ENCODE measurements at regions not wholly inside any gene's neighbourhood (a gene's known extent, or its start where the extent isn't known, plus 50 kb on each side); places are given as distances from the start of the nearest gene placed in this dataset.
"Not testable (repeated sequence)": the region's sequence is repeated elsewhere in the genome, so short reads cannot be mapped to it uniquely, and the experiment has no call there.

DNA sequence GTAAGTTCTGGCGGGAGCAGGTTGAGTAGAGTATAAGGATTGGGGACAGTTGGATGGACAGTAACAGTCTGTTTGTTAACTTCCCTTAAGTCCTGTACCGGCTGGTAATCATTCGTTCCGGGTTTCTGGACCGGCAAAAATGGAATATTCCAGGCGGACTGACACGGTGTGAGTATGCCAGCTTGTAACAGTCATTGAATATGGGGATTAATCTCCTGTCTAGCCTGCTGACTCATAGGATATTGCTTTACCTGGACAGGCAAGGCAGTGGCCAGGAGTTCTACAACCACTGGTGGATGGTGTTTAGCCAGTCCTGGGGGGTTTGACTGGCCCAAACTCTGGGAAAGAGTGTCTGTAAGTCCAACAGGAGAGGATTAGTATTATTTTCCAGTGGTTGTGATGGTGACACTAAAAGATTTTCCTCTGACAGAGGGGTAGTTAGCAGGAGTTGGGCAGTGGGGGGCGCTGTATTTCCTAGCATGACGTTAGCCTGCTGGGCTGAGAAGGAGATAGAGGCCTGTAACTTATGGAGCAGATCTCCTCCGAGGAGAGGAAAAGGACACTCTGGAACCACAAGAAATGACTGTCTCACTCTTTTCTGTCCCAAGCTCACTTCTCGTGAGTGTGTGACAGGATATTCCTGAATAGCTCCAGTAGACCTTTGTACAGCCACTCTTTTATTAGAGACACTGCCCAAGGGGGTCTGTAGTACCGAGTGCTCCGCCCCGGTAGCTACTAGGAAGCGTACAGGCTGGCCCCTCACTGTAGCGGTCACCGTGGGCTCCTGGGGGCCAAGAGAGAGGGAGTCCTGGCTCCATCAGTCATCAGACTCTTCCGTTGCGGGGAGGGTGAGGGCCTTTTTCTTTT lies 152.2 kb downstream of the TRIM27 start:
- DNase-seq: no peak

DNA sequence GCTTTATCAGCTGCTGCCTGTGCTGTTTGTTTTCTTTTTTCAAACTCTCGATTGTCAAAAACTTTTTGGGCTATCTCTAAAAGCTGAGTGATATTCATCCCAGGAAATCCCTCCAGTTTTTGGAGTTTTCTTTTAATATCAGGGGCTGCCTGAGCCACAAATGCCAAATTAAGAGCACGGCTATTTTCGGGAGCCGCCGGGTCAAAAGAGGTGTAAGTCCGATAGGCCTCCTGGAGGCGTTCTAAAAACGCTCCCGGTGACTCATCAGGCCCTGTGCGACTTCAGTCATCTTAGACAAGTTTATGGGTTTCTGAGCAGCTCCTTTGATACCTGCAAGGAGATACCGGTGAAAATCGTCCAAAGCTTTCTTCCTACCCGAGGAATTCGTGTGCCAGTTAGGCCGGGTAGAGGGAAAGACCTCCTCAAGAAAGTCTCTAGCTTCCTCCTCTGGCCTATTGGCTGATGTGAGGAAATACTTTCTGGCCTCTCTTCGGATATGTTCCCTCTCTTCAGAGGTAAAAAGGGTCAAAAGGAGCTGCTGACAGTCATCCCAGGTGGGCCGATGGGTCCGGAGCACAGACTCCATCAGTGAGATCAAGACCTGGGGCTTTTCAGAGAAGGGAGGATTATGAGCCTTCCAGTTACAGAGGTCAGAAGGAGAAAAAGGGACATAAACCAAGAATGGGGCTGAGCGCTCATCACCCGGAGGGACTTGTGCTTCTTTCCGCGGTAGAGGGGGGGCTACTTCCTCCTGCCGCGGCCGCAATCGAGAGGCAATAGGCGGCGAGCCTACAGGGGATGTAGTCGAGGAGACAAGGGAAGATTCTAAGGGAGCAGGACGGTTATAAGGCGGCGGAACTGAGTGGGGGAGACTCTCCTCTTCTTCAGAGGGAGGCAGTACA lies 151.1 kb downstream of the TRIM27 start:
- no peak for DNase-seq

DNA sequence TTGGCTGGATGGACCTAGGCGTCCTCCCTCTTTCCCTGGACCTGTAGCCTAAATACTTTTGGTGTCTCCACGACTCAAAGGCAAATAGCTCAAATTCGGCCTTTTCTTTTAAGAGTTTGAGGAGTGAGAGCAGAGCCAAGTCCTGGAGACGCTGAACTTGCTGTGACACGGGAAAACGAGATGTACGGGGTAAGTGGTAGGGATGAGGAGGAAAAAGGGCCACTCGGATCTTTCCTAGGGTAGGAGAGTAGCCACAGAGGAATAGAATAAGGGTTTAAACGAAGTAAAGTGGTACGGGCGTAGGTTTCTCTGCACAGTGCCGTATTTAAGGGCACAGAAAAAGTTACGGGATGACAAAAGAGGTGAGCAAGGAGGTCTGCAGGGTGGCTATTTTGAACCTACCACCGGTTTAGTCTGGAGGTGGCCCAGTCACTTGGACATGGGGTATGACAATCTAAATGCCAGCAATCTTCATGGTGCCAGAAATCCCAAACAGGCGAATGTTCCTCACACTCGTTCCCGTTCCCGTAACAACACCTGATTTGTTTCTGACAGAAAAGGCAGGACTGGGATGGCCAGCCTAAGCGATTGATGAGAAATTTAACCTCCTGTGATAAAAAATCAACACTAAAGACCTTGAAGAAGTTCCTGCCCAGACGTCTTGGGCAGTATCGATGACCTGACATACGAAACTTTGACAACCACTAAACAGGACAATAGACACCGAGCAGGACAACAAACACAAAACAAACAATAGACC lies 149.3 kb downstream of the TRIM27 start:
- no peak for DNase-seq

DNA sequence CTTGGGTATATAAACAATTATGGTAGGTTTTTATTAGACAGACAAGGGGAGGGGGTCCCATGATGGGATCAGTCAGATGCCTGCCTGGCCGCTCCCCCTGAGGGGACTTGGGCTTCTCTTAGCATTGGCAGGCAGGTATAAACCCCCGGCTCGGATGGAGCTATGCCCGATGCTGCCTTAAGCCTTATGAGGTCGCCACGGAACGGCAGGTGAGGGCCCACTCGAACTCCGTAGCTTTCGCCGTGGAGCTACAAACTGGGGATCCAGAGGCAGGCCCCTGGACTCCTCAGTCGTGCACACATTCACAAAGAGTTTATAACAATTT lies 148.8 kb downstream of the TRIM27 start:
- no peak for DNase-seq

DNA sequence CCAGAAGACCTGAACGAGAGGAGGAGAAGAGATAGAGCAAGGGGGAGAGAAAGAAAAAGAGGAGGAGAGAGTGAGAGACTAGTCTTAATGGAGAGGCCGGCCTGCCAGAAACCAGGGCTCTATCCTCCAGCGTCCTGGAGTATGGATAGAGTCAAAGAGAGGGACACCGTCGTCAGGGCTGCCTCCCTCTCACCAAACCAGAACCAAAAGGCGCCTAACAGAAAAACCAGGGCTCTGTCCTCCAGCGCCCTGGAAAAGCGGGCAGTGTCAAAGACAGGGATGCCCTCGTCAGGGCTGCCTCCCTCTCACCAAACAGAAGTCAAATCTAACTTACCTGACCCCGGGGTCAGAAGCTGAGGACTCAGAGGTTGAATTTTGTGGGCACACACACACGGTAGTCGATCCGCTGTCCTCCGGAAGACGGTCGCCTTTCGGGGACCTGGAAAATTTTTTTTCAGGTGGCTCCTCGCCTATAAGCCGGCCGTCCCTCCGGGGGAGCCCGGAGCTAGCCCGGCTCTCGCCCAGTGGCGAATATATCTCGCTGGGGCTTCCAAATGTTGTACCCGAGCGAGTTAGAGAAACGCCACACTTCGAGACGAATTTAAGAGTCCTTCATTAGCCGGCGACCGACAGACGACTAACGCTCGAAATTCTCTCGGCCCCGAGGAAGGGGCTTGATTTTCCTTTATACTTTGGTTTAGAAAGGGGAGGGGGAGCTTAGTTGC lies 148.2 kb downstream of the TRIM27 start:
- no peak for DNase-seq

DNA sequence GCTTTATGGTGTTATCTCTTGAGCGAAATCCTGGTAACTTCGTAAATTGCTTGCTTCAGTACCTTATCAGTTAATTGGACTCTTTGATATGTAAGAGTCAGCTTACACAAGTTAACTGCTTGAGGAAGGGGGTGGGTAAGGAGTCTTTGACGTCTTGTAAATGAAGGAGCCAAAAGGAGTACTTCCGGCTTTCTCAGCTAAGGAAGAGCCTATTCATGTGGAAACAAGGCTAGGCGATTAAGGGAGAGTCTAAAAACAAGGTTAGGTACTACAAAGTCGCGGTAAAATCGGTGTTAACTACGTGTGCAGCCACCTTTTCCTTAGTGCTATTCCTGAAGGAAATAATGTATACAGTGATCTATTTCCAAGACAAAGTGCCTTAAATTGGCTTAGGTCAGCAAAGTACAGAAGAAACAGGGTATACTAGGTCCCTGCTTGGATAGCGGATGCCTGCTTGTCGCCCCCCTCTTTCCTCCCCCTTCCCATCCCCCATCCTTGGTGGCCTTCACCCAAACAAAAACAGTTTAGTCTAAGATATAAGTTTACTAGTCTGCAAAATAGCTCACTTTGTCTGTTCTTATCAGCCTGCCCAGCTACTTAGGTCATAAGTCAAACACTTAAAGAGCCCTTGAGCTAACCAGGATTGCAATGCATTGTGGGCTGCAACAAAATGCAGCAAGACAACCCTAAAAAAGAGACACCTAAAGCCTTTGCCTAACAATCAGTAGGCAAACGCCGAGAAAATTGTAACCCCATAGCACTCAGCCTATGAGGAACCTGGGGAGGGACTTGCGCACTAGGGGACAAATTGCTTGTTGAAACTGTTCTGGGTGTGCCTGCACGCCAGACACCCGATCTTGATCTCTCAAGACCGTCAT lies 147.3 kb downstream of the TRIM27 start:
- DNase-seq: no peak

DNA sequence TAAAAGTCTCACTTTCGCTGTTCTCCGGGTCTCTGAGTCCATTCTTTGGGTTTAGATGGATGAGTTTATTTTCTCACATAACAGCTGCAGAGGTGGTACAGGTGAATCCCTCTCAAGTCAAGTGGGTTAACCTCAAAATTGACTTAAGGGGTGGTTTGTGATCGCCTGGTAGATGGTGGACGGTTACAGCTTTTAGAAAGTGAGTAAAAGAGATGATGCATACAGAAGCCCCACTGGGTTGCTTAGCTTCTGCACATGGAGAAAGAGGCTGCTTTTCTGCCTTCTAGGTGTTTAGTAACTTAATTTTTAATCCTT lies 146.7 kb downstream of the TRIM27 start:
- no peak for DNase-seq

DNA sequence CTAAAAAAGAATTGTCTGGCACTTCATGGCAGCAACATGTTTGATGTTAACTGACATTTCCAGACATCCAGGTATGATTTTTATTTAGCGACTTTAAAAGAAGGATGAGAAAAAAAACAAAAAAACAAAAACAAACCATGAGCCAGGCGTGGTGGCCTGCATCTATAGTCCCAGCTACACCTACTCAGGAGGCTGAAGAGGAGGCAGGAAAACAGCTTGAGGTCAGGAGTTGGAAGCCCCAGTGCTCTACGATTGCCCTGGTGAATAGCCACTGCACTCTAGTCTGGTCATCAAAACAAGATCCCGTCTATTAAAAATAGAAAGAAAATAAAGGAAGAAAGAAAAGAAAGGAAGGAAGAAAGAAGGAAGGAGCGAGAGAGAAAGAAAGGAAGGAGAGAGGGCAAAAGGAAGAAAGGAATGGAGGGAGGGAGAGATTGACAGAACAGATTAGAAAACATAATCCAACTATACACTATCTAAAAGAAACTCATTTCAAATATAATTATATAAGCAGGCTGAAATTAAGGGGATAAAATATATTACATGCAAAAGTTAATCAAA lies 141.6 kb downstream of the TRIM27 start:
- DNase-seq: no peak

DNA sequence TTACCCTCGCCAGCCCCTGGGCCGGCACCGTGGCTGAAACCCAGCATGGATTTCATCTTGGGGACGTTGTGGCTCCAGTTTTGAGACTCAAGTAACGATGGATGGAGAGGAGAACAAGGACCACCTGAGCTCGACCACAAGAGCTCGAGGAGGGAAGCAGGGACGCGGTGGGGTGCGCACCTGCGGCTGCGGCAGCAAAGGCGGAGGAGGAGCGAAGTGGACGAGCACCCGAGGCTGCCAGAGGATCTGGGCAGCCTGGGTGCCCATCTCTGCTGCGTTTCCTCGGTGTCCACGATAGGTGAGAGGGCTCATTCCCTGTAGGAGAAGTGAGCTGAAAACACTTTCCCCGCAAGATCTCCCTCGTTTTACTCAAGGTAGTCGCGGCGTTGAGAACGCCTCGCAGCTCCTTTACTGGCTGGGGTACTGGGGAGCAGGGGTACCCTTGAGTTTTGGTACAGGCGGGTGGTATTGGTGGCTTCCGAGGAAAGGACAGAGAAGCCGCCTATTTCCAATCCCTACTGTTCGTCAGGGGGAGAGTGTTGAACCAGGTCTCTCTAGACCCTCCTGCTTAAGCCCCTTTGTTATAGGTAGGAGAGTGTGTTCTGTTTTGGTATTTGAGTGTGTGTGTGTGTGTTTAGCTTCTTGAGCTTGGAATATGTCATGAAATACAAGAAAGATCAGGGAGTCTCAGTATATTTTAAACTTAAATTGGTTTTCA lies 137.7 kb downstream of the TRIM27 start:
- DNase-seq: no peak

DNA sequence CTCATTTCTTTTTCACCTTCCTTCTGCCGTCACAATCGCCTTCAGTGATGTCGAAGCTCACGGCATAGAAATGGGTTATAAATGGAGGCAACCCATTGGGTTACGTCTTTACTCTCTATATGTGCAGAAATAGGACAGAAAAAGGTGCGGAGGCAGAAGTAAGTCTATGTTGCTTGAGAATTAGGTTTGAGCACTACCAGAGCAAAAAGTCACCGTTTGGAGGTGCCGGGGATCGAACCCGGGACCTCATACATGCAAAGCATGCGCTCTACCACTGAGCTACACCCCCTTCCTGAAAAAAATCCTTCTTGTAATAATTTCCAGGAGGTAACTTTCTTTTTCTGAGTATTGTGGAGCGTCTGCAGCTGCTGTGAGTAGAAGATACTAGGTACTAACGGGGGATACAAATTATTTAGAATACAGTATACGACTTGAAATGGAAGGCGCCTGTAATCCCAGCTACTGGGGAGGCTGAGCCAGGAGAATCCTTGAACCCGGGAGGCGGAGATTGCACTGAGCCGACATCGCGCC lies 134.2 kb downstream of the TRIM27 start:
- no peak for DNase-seq

DNA sequence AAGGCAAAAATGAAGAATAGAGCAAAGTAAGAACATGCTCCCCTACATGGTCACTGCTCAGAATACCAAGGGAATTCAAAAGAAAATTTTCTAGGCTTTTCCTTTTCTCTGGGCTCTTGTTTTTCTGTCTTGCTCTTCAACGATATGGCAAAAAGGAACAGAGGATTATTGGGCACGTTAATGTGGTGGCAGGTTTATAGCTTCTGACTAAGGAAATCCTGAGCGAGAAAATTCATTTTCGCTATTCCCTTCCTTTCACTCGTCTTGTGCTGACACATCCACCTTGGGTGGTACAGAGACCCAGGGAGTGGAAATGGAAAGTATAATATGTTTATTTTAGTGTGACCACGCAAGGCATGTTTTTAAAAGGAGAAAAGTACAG lies 132.8 kb downstream of the TRIM27 start:
- DNase-seq: no peak

DNA sequence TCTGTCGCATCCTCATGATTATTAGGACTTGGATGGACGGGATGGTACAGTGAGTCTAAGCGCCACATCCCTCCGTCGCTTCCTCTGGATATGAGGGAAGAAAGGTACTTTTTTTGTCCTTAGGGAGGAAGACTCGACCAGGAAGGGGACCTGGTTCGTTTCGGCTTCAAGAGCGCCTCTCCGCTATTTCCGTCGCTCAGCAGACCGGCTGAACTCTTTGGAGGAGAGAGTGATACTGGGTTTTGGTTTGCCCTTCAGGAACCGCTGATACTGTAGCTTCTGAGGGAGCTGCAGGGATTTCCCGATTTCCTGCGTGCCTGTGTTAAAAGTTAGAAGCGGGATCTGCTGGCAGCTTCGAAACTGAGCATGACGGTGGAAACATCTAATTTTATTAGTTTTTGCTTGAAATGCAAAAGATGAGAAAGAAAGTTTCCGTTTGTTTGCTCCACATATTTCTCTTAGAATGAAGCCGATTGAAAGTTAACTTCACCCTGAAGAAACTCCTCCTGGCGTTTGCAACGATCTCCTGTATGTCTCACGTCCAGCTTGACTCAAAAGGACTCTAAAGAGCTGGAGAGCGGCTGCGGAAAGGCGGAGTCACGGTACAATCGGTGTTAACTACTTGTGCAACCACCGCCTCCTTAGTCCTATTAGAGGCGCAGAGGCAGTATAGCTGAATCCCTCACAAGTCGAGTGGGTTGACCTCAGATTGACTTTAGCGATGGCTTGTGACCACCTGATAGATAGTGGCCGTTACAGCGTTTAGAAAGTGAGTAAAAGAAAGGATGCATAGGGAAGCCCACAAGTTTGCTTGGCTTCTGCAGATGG lies 129.4 kb downstream of the TRIM27 start:
- DNase-seq: no peak

DNA sequence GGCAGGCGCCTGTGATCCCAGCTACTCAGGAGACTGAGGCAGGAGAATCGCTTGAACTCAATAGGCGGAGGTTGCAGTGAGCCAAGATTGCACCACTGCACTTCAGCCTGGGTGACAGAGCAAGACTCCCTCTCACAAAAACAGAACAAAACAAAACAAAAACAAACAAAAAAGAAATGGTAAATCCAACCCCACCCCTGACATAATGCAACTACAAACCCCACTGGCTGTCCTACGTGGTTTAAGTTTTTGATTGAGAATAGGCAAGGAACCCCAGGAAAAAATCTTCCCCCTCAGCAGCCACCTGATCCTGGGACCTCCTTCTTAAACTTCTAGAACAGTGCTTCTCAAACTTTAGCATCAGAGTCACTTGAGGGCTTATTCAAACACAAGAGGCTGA lies 123.1 kb downstream of the TRIM27 start:
- DNase-seq: not testable (repeated sequence)

DNA sequence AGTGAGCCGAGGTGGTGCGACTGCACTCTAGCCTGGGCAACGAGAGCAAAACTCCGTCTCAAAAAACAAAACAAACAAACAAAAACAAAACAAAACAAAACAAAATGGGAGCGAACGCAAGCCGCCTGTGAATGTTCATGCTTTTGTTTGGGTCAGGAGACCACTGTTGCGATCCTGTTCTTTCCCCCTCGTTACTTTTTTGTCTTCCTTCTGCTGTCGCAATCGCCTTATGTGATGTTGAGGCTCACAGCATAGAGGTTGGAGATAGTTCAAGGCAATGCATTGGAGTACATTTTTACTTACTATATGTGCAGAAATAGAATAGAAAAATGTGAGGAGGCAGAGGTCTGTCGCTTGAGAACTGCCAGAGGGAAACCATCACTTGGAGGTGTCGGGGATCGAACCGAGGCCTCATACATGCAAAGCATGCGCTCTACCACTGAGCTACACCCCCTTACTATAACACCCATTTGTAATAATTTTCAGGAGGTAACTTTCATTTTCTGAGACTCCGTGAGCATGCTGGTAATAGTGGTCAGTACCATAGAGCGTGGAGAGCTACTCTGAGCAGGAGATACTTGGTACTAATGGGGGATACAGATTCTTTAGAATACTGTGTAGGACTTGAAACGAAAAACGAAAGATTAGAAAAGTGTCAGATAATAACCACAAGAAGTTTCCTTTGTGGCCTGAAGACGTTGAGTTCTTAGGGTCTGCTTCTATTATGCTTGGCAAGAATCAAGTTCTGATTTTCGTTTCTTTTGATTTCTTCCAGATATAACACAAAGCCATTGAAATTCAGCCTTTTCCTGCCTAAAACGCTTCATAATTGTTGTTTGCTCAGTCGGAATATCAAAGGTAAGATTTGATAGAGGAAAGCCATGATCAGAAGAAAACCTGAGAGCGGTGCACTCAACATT lies 121.1 kb downstream of the TRIM27 start:
- no peak for DNase-seq

DNA sequence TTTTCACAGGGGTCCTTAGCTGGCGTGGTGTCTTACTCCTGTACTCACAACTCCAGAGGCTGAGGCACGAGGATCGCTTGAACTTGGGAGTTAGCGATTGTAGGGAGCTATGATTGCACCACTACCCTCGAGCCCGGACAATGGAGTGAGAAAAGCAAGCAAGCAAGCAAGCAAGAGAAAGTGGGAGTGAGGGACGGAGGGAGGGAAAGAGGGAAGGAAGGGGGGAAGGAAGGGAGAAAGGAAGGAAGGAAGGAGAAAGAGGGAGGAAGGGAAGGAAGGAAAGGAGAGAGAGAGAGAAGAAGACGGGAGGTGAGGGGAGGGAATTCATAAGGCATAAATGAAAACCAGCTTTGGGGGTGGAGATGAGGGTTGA lies 120.5 kb downstream of the TRIM27 start:
- DNase-seq: no peak

DNA sequence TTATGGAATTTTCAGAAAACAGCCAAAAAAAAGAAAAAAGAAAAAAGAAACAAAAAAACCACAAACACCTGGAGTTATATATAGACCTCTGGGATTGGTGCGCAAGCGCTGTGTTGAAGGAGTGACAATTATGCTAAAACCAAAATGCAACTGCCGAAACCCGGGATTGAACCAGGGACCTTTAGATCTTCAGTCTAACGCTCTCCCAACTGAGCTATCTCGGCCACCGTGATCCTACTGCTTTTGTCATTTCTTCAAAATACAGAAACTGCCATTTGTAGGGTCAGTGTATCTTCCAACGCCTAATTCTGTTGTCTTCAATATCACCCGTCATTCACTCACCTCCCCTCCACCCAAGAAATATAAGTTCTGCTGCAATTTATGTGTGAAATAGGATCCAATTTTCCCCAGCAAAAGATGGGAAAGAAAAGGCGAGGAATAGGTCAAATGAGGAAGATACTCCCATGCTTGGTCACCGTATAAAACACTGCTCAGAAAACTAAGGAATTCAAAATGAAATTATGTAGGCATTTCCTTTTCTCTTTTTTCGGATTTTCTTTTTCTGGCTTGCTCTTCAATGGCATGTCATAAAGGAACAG lies 116.0 kb downstream of the TRIM27 start:
- no peak for DNase-seq

DNA sequence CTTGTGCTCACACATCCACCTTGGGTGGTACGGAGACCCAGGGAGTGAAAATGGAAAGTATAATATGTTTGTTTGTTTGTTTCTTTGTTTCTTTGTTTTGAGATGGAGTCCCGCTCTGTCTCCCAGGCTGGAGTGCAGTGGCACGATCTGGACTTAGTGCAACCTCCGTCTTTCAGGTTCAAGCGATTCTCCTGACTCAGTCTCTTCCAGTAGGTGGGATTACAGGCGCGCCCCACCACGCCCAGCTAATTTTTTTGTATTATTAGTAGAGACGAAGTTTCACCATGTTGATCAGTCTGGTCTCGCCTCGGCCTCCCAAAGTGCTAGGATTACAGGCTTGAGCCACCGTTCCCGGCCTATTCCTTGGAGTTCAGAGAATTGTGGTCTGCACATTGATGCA lies 115.4 kb downstream of the TRIM27 start:
- DNase-seq: no peak
